MCF 10A (cell line): ENCODE measurements at regions not wholly inside any gene's neighbourhood (a gene's known extent, or its start where the extent isn't known, plus 50 kb on each side); places are given as distances from the start of the nearest gene placed in this dataset.

Source experiments
- BruUV-seq: library from RNA; stranded (reverse); fragments of 400-500 nt; replicated peaks from 2 replicates; lab custom pipeline; 2021; lab: Mats Ljungman, UMichigan
- CTCF ChIA-PET: fragments of 300-600 bp; sonication (Branson Sonifier 250); formaldehyde crosslinking; extraction: SDS; loops from one replicate; lab custom pipeline; 2021; ENCODE audit warnings: antibody characterized with exemption, inconsistent platforms; lab: Yijun Ruan, JAX
- POLR2A ChIA-PET: fragments of 300-600, 350-650 bp; sonication (Branson Sonifier 250); formaldehyde crosslinking; extraction: SDS; loops from one replicate; lab custom pipeline; 2020; ENCODE audit warnings: antibody characterized with exemption, inconsistent platforms; lab: Yijun Ruan, JAX
- DNase-seq: peaks from one replicate; pipeline ENCODE4 v3.0.0-alpha.2; 2018; ENCODE audit not compliant: unreplicated experiment
- H3K27ac Mint-ChIP-seq: one replicate; pipeline ENCODE4 v1.8.0; 2022; ENCODE audit warnings: mild to moderate bottlenecking, low read depth, mixed read lengths; ENCODE audit not compliant: unreplicated experiment
- H3K27me3 Mint-ChIP-seq: one replicate; pipeline ENCODE4 v1.8.0; 2022; ENCODE audit warnings: mixed read lengths; ENCODE audit not compliant: insufficient read depth, unreplicated experiment
- H3K36me3 Mint-ChIP-seq: one replicate; pipeline ENCODE4 v1.8.0; 2022; ENCODE audit warnings: mild to moderate bottlenecking, moderate library complexity, mixed read lengths; ENCODE audit not compliant: insufficient read depth, unreplicated experiment
- H3K4me1 Mint-ChIP-seq: one replicate; pipeline ENCODE4 v1.8.0; 2022; ENCODE audit warnings: mixed read lengths; ENCODE audit not compliant: insufficient read depth, unreplicated experiment
- H3K4me3 Mint-ChIP-seq: one replicate; pipeline ENCODE4 v1.8.0; 2022; ENCODE audit warnings: mild to moderate bottlenecking, moderate library complexity, mixed read lengths; ENCODE audit not compliant: unreplicated experiment
- H3K9me3 Mint-ChIP-seq: one replicate; pipeline ENCODE4 v1.8.0; 2022; ENCODE audit warnings: mixed read lengths; ENCODE audit not compliant: unreplicated experiment
- intact Hi-C: fragments of 100-400 bp; cut with micrococcal nuclease; formaldehyde crosslinking; loops from 2 replicates; pipeline ENCODE4 v1.14.1; 2022
- TF ChIP-seq, protein P1 (sequence below): fragments of 200-600 bp; IDR thresholded peaks from one replicate; pipeline ENCODE4 v1.8.0; 2022; ENCODE audit warnings: antibody characterized with exemption, mild to moderate bottlenecking; ENCODE audit not compliant: unreplicated experiment

DNA sequence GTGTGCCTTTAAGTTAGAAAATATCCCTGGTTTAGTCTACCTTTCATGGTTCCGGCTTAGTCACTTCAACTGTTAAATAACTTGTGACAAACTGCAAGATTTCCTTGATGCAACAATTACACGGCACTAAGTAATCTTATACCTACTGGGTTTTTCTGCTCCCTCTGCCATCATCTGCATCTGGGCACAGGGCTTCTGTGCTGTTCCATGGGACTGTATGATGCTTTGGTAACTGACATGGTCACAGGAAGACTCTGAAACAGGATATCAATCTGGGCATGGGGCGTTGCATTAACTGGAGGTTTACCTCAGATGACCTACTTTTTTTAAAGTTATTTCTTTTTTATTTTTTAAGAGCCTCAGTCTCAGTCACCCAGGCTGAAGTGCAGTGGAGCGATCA lies 365.4 kb downstream of the SS18 start:
- Mint-ChIP-seq H3K9me3 (peaks cover 29% of the 10 kb centered on the region), H3K36me3 (no peaks in the 10 kb centered on the region), H3K4me3 (no peak overlapping the region), H3K27me3 (no peaks in the 10 kb centered on the region), H3K4me1 (no peaks in the 10 kb centered on the region), H3K27ac (no peak overlapping the region)
- ChIA-PET CTCF (no interaction called here), POLR2A (no interaction called here)
- intact Hi-C loops: no loop called here
- DNase-seq: no peak
- TF ChIP-seq, protein P1, sequence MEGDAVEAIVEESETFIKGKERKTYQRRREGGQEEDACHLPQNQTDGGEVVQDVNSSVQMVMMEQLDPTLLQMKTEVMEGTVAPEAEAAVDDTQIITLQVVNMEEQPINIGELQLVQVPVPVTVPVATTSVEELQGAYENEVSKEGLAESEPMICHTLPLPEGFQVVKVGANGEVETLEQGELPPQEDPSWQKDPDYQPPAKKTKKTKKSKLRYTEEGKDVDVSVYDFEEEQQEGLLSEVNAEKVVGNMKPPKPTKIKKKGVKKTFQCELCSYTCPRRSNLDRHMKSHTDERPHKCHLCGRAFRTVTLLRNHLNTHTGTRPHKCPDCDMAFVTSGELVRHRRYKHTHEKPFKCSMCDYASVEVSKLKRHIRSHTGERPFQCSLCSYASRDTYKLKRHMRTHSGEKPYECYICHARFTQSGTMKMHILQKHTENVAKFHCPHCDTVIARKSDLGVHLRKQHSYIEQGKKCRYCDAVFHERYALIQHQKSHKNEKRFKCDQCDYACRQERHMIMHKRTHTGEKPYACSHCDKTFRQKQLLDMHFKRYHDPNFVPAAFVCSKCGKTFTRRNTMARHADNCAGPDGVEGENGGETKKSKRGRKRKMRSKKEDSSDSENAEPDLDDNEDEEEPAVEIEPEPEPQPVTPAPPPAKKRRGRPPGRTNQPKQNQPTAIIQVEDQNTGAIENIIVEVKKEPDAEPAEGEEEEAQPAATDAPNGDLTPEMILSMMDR: no peak
- BruUV-seq: no TSS peak

DNA sequence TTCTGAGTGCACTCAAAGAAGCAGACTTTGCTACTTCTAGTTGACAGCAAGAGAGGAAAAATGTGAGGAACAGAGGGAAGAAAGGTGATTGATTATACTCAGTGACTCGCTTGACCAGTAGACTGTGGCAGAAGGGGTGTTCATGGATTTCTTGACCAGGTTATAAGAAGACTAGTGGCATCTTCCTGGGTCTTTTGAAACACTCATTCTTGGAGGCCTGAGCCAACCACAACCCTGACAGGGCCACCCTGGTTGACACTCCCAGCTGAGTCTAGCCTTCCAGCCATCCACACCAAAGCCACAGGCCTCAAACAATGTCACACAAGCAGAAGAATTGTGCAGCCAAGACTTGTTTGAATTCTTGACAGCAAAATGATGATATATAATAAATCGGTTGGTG lies 366.3 kb downstream of the SS18 start:
- no peaks in the 10 kb centered on the region for H3K27me3 Mint-ChIP-seq
- TF ChIP-seq, protein P1: no peak
- no peaks in the 10 kb centered on the region for H3K4me1 Mint-ChIP-seq
- H3K36me3 Mint-ChIP-seq: no peaks in the 10 kb centered on the region
- intact Hi-C loops: no loop called here
- no peak overlapping the region for H3K27ac Mint-ChIP-seq
- BruUV-seq: no TSS peak
- CTCF ChIA-PET: interaction anchor here (1.2 kb wide), 1 partner anchor 1885 kb away, joined by 3 read pairs; no protein-coding TSS in a partner anchor
- peaks cover 27% of the 10 kb centered on the region for H3K9me3 Mint-ChIP-seq
- POLR2A ChIA-PET: no interaction called here
- DNase-seq: no peak
- no peak overlapping the region for H3K4me3 Mint-ChIP-seq

DNA sequence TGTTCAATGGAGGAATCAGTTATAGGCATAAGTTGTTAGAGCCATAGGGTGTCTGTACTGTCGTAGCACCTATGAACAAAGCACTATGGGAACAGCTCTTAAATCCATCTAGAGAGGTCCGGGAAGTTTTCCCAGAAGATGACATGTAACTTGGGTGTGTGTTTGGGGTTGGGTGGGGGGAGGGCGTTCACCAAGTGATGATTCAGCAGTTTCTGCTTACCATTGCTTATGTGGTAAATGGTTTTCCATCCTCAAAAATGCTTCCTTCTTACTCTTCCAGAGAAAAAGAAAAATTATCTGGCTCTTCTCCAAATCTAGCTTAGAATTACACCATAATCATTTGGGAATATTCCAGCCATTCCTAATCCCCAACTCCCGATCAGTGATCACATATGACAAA lies 361.1 kb upstream of the ZNF521 start:
- Mint-ChIP-seq H3K4me1 (no peaks in the 10 kb centered on the region), H3K27ac (no peak overlapping the region), H3K9me3 (peaks cover 46% of the 10 kb centered on the region), H3K36me3 (no peaks in the 10 kb centered on the region), H3K4me3 (no peak overlapping the region), H3K27me3 (no peaks in the 10 kb centered on the region)
- no TSS peak for BruUV-seq
- ChIA-PET CTCF (no interaction called here), POLR2A (no interaction called here)
- DNase-seq: no peak
- intact Hi-C loops: no loop called here
- TF ChIP-seq, protein P1: no peak

DNA sequence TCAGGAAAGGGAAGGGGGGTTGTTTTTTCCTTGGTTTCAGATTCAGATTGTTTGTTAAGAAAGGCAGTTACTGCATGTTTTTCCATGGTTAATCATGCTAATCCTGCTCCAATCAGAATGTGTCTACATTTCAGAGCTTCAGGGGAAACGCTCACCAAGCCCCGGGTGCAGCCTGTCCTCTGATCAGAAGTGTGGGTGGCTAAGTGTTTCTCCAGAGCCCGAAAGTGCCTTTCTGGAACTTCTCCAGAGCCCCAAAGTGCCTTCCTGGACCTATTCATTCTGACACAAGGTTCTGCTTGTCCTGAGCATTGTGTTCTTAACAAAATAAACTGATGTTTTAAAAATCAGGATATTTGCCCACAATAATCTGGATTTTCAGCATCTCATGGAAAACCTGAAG lies 359.0 kb upstream of the ZNF521 start:
- H3K9me3 Mint-ChIP-seq: peaks cover 37% of the 10 kb centered on the region
- no peak overlapping the region for H3K27ac Mint-ChIP-seq
- no peaks in the 10 kb centered on the region for H3K4me1 Mint-ChIP-seq
- TF ChIP-seq, protein P1: no peak
- no peaks in the 10 kb centered on the region for H3K36me3 Mint-ChIP-seq
- no peak for DNase-seq
- no peaks in the 10 kb centered on the region for H3K27me3 Mint-ChIP-seq
- ChIA-PET POLR2A (interaction anchor here (0.6 kb wide), 1 partner anchor 34 kb away, joined by 3 read pairs; no protein-coding TSS in a partner anchor), CTCF (no interaction called here)
- no TSS peak for BruUV-seq
- intact Hi-C loops: no loop called here
- H3K4me3 Mint-ChIP-seq: no peak overlapping the region
